Activated CD4-positive, alpha-beta T cell treated with anti-CD3 and anti-CD28 coated beads, Interleukin-10, Interleukin-2, amounts not matched to agents 100 ng/mL and 50 ng/mL, durations not matched to agents 16 hours and 8 hours (primary cell): ENCODE measurements at regions not wholly inside any gene's neighbourhood (a gene's known extent, or its start where the extent isn't known, plus 50 kb on each side); places are given as distances from the start of the nearest gene placed in this dataset.

Experiments used
- DNase-seq: peaks from one replicate; pipeline ENCODE4 v3.0.0-alpha.2; 2020

DNA sequence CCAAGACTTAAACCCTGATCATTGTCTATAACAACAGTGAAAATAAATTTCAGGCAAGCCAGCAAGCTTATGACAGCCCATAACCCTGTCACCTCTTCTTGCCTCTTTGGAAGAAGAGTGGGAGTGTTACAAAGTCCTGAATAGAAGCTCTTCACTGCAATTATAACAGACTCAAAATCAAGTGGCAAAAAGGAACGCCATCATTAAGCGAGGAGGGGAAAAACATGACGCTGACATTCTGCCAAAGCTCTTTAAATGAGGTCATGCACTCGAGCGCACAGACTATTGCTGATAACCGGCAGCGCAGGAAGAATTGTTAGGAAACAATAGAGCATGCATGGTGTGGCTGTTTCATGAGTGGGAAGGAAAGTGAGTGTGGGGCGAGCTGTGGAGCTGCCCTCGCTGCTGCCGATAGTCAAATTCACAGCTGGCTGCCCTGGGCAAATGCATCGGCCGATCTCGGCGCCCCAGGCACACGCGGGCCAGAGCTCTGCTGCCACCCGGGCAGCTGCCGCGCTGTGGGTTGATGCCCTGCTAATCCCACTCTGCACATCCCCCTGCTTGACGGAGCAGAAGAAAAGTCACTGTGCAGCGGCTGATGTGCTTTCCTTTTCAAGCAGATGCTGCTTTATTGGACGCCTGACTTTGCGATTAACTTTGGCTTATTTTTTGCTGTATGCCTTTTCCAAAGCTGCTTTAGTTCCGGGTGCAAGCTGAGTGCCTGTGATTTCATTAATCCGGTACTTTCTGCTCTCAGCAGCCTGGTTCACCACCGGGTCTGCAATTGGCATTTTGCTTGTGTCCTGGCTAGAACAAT is 102.4 kb upstream of the ST6GALNAC5 start:
- DNase-seq: no peak

- DNase-seq: no peak
These were observed 100.9 kb upstream of the ST6GALNAC5 start for GRCh38 chr1:76766381-76766780.

- DNase-seq: no peak
These were observed 97.4 kb upstream of the ST6GALNAC5 start for GRCh38 chr1:76769911-76770310.

- no peak for DNase-seq
These were observed 96.3 kb upstream of the ST6GALNAC5 start for GRCh38 chr1:76770979-76771378.

- no peak for DNase-seq
These were observed 85.8 kb upstream of the ST6GALNAC5 start for GRCh38 chr1:76781447-76781846.

DNA sequence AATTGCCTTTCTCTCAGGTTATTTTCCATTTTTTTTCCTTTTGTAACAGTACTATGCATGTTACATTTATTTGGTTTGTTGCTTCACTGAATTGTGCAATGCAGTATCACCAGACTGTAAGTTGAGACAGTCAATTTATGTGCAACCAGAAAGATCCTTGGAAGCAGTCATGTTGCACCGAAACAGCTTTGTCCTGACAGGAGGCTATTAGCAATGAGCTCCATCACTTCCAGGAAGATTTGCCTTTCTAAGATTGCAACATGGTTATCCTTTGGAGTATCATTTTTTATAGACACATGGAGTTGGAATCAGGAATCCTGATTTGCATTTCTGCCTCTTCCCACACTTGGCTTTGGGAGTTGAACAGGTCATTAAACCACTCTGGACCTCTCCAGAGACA is 84.5 kb upstream of the ST6GALNAC5 start:
- no peak for DNase-seq

DNA sequence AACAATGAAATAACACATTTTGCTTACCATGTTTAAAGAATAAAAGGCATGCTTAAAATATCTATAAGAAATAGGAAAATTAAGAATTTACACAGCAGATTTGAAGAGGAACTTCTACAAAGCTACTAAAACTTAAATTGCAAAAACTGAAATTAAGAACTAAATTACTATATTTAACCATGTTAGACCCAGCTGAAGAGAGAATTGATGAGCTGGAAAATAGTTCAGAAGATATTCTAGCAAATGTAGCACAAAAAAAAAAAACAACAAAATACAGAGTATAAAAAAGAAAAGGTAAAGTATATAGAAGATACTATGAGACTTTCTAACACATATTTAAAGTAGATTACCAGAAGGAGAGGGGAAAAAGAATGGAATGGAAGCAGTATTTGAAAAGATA is 82.8 kb upstream of the ST6GALNAC5 start:
- DNase-seq: no peak

DNA sequence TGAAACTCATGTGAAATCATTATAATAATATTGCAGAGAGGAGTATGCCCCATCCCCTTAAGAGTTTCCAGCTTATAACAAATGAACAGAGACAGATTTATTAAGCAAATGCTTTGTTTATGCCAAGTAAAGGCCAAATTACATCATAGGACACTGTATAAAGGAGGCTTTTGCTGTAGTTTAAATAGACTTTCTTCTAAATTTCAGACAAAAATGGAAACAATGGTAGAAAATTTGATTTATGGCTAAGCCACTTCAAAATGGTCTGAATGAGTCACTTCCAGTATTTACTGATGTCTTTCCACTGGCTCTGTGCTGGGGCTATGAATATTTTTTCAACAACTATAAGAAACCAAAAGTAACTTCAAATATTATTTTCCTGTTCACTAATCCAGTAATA is 81.1 kb upstream of the ST6GALNAC5 start:
- DNase-seq: no peak

- DNase-seq: no peak
These were observed 73.7 kb upstream of the ST6GALNAC5 start for GRCh38 chr1:76793594-76793993.

DNA sequence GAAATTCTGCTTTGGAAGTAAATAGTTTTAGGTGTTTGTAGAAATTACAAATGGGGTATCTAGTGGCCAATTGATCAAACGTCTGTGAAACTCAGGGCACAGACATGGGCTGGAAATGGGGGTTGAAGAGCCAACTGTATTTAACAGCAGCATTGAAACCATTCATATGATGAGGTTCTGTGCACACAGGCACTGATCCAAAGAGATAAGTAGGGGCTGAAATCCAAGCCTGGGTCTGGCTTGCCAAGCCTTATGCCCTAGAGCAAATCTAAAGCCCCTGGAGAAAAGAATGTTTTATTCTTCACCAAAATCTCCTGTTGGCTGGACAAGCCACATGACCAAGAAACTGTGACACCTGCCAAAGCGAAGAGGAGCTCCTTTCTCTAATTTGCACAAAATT is 67.6 kb upstream of the ST6GALNAC5 start:
- no peak for DNase-seq

GRCh38 chr1:76802094-76802493 is 65.2 kb upstream of the ST6GALNAC5 start:
- no peak for DNase-seq

DNA sequence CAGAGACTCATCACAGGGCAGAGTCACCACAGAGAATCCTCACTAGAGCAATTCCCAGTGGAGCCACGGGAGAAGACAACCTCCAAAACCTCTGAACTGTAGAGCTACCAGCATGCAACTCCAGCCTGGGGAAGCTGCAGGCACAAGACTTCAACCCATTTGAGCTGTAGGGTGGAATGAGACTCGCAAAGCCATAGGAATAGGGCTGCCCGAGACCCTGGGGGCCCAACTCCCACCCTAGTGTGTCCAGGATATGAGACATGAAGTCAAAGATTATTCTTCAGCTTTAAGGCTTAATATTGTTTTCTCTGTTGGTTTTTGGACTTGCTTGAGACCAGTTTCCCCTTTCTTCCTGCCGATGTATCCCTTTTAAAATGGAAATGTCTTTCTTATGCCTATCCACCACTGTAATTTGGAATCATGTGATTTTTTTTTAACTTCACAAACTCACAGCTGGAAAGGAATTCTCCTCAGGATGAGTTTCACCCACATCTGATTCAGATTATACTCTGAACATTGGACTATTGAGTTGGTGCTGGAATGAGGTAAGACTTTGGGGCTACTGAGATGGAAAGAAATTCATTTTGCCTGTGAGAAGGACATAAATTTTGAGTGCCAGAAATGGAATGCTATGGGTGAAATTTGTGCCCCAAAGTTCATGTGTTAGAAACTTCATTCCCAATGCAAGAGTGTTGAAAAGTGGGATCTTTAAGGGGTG is 59.6 kb upstream of the ST6GALNAC5 start:
- DNase-seq: no peak
